Parathyroid adenoma (tissue), 2 donors: ENCODE measurements at regions not wholly inside any gene's neighbourhood (a gene's known extent, or its start where the extent isn't known, plus 50 kb on each side); places are given as distances from the start of the nearest gene placed in this dataset.

Experiments
- H2AFZ ChIP-seq: fragments of 300-600 bp; sonication (generic); one replicate; pipeline ENCODE4 v1.7.0; 2017; ENCODE audit warnings: antibody characterized with exemption, mild to moderate bottlenecking
- H3K27ac ChIP-seq: fragments of 300-600 bp; sonication (generic); one replicate; pipeline ENCODE4 v1.7.0; 2017
- H3K27me3 ChIP-seq: fragments of 300-600 bp; sonication (generic); one replicate; pipeline ENCODE4 v1.7.0; 2017; ENCODE audit warnings: low read length; ENCODE audit not compliant: control insufficient read depth, insufficient read depth
- H3K36me3 ChIP-seq: fragments of 300-600 bp; sonication (generic); one replicate; pipeline ENCODE4 v1.7.0; 2017; ENCODE audit warnings: low read length; ENCODE audit not compliant: control insufficient read depth, insufficient read depth
- H3K4me1 ChIP-seq: fragments of 300-600 bp; sonication (generic); one replicate; pipeline ENCODE4 v1.7.0; 2017; ENCODE audit warnings: control low read depth
- H3K4me2 ChIP-seq: fragments of 300-600 bp; sonication (generic); one replicate; pipeline ENCODE4 v1.7.0; 2017; ENCODE audit warnings: low read length
- H3K4me3 ChIP-seq: fragments of 300-600 bp; sonication (generic); one replicate; pipeline ENCODE4 v1.7.0; 2017; ENCODE audit warnings: low read depth, low read length
- H3K79me2 ChIP-seq: fragments of 300-600 bp; sonication (generic); one replicate; pipeline ENCODE4 v1.7.0; 2017; ENCODE audit warnings: control low read depth
- H3K9ac ChIP-seq: fragments of 300-600 bp; sonication (generic); one replicate; pipeline ENCODE4 v1.7.0; 2017; ENCODE audit warnings: mild to moderate bottlenecking
- H3K9me3 ChIP-seq: fragments of 300-600 bp; sonication (generic); one replicate; pipeline ENCODE4 v1.7.0; 2017; ENCODE audit warnings: low read length; ENCODE audit not compliant: control insufficient read depth
- TF ChIP-seq, protein P1 (sequence below): fragments of 300-600 bp; sonication (generic); IDR thresholded peaks from one replicate; pipeline ENCODE4 v1.7.0; 2017; ENCODE audit warnings: antibody characterized with exemption, mild to moderate bottlenecking
- donor health status: primary hyperparathyroidism.

DNA sequence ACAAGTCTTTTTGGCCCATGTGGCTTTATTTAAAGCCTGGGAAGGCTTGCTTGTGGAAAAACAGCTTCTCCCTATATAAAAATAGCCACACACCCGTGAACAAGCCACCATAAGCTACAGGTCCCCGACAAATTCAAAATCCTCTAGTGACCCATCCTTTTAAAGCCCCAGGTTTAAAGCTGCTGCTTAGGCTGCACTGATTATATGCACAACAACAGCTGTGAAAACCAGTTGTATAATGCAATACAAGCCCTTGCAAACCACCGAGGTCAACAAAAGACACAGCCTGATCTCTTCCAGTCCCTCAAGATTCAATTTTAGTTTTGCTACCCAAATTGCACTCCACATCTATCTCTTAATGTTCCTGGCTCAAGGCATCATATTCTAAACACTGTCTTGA lies 186.0 kb upstream of the WDFY3 start:
- no peaks in the 10 kb centered on the region for H3K36me3 ChIP-seq
- H3K79me2 ChIP-seq, result no peaks in the 10 kb centered on the region
- no peak overlapping the region for H3K9ac ChIP-seq
- TF ChIP-seq, protein P1, sequence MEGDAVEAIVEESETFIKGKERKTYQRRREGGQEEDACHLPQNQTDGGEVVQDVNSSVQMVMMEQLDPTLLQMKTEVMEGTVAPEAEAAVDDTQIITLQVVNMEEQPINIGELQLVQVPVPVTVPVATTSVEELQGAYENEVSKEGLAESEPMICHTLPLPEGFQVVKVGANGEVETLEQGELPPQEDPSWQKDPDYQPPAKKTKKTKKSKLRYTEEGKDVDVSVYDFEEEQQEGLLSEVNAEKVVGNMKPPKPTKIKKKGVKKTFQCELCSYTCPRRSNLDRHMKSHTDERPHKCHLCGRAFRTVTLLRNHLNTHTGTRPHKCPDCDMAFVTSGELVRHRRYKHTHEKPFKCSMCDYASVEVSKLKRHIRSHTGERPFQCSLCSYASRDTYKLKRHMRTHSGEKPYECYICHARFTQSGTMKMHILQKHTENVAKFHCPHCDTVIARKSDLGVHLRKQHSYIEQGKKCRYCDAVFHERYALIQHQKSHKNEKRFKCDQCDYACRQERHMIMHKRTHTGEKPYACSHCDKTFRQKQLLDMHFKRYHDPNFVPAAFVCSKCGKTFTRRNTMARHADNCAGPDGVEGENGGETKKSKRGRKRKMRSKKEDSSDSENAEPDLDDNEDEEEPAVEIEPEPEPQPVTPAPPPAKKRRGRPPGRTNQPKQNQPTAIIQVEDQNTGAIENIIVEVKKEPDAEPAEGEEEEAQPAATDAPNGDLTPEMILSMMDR, result no peak
- H3K27me3 ChIP-seq, result no peaks in the 10 kb centered on the region
- H3K9me3 ChIP-seq, result no peaks in the 10 kb centered on the region
- H3K4me2 ChIP-seq, result no peak overlapping the region
- H3K4me3 ChIP-seq, result no peak overlapping the region
- H2AFZ ChIP-seq, result no peak overlapping the region
- no peaks in the 10 kb centered on the region for H3K4me1 ChIP-seq
- no peak overlapping the region for H3K27ac ChIP-seq

DNA sequence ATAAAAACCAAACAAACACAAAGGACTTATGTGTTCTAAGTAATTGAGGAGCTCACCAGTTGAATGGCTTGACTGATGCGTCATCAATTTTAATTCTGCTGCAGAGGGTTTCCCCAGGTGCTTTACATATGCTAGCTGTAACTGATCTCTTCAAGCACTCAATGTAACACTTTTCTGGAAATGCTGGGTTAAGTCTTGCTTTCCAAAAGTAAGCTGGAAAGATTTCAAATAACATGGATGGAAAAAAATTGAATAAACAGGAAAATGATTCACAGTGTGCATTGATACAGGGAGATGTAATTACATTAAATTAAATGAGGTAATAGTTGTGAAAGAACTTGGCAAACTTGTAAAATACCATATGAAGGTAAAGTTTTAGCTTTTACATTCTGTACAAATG lies 186.7 kb upstream of the WDFY3 start:
- Histone ChIP-seq H3K4me2 (no peak overlapping the region), H3K4me3 (no peak overlapping the region), H2AFZ (no peak overlapping the region), H3K79me2 (no peaks in the 10 kb centered on the region), H3K9ac (no peak overlapping the region), H3K27ac (no peak overlapping the region), H3K36me3 (no peaks in the 10 kb centered on the region), H3K27me3 (no peaks in the 10 kb centered on the region), H3K9me3 (no peaks in the 10 kb centered on the region), H3K4me1 (no peaks in the 10 kb centered on the region)
- TF ChIP-seq, protein P1, result no peak

DNA sequence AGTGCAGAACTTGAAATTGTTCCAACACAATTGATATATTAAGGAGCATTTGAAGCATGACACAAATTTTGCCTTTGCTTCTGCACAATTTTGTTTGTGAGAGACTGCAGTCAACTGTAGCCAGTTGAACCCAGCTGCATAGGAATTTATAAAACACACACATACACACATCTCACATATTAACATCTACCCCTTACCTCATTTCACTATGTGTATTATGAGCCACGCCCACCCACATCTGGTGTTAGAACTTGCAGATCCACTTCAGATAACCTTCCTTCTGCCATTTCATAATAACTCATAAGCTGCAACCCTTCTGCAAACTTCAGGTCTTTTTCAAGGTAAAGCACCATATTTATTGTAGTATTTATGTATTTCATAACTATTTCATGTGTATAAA lies 188.1 kb upstream of the WDFY3 start:
- H3K4me3 ChIP-seq, result no peak overlapping the region
- no peak overlapping the region for H3K27ac ChIP-seq
- H3K4me2 ChIP-seq, result no peak overlapping the region
- no peaks in the 10 kb centered on the region for H3K79me2 ChIP-seq
- H3K36me3 ChIP-seq, result no peaks in the 10 kb centered on the region
- H3K9me3 ChIP-seq, result no peaks in the 10 kb centered on the region
- no peaks in the 10 kb centered on the region for H3K4me1 ChIP-seq
- no peaks in the 10 kb centered on the region for H3K27me3 ChIP-seq
- TF ChIP-seq, protein P1, result no peak
- H2AFZ ChIP-seq, result no peak overlapping the region
- no peak overlapping the region for H3K9ac ChIP-seq

DNA sequence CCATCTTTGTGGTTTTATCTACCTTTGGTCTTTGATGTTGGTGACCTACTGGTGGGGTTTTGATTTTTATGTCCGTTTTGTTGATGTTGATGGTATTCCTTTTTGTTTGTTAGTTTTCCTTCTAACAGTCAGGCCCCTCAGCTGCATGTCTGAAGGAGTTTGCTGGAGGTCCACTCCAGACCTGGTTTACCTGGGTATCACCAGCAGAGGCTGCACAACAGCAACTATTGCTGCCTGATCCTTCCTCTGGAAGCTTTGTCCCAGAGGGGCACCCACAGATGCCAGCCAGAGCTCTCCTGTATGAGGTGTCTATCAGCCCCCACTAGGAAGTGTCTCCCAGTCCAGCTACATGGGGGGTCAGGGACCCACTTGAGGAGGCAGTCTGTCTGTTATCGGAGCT lies 199.3 kb upstream of the WDFY3 start:
- no peaks in the 10 kb centered on the region for H3K36me3 ChIP-seq
- H3K4me1 ChIP-seq, result no peaks in the 10 kb centered on the region
- no peak overlapping the region for H3K27ac ChIP-seq
- no peaks in the 10 kb centered on the region for H3K27me3 ChIP-seq
- no peak overlapping the region for H3K4me2 ChIP-seq
- no peaks in the 10 kb centered on the region for H3K9me3 ChIP-seq
- no peak overlapping the region for H3K4me3 ChIP-seq
- no peak overlapping the region for H2AFZ ChIP-seq
- no peaks in the 10 kb centered on the region for H3K79me2 ChIP-seq
- no peak overlapping the region for H3K9ac ChIP-seq
- TF ChIP-seq, protein P1, result no peak

DNA sequence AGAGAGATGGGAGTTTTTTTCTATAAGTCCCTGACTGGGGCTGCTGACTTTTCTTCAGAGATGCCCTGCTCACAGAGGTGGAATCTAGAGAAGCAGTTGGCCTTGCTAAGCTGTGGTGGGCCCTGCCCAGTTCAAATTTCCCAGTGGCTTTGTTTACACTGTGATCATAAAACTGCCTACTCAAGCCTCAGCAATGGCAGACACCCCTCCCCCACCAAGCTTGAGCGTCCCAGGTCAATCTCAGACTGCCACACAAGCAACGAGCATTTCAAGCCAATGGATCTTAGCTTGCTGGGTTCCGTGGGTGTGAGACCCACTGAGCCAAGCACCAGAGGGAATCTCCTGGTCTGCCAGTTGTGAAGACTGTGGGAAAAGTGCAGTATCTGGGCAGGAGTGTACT lies 199.8 kb upstream of the WDFY3 start:
- Histone ChIP-seq H3K4me2 (no peak overlapping the region), H2AFZ (no peak overlapping the region), H3K27ac (no peak overlapping the region), H3K27me3 (no peaks in the 10 kb centered on the region), H3K4me3 (no peak overlapping the region), H3K4me1 (no peaks in the 10 kb centered on the region), H3K9ac (no peak overlapping the region), H3K36me3 (no peaks in the 10 kb centered on the region), H3K9me3 (no peaks in the 10 kb centered on the region), H3K79me2 (no peaks in the 10 kb centered on the region)
- TF ChIP-seq, protein P1, result no peak
